ENCODE measurements at regions not wholly inside any gene's neighbourhood (a gene's known extent, or its start where the extent isn't known, plus 50 kb on each side); places are given as distances from the start of the nearest gene placed in this dataset.
A peak's percentile ranks its signal among the peaks of the same experiment; 100 is the strongest.
"Not testable (repeated sequence)": the region's sequence is repeated elsewhere in the genome, so short reads cannot be mapped to it uniquely, and the experiment has no call there.

- no peaks in the 10 kb centered on the region for H3K36me3 ChIP-seq
- no peak for DNase-seq
- intact Hi-C loops (cut with DNase I) = no loop called here
- H3K9me3 ChIP-seq = no peaks in the 10 kb centered on the region
- H3K4me3 ChIP-seq = no peak overlapping the region
- TF ChIP-seq CTCF (IDR thresholded peaks at IDR 0.05) = no peak
- no peaks in the 10 kb centered on the region for H3K4me1 ChIP-seq
- no peak overlapping the region for H3K9ac ChIP-seq (ENCODE audit: low read depth in 2 of 2, low read length in 2 of 2)
- H3K27me3 ChIP-seq = no peaks in the 10 kb centered on the region
- no peak overlapping the region for H3K27ac ChIP-seq
These were observed 1355.5 kb downstream of the SUCLG1 start for GRCh38 chr2:83103613-83104012.

GRCh38 chr2:83089051-83089450 is 1370.0 kb downstream of the SUCLG1 start:
- H3K4me3 ChIP-seq, H3K27me3 ChIP-seq: not testable (repeated sequence)

GRCh38 chr2:83085869-83086268 is 1373.2 kb downstream of the SUCLG1 start:
- Histone ChIP-seq H3K36me3 (no peaks in the 10 kb centered on the region), H3K27ac (no peak overlapping the region), H3K4me3 (no peak overlapping the region), H3K9me3 (no peaks in the 10 kb centered on the region), H3K9ac (ENCODE audit: low read depth in 2 of 2, low read length in 2 of 2) (no peak overlapping the region), H3K4me1 (peaks cover 3% of the 10 kb centered on the region), H3K27me3 (no peaks in the 10 kb centered on the region)
- TF ChIP-seq CTCF (IDR thresholded peaks at IDR 0.05) = no peak
- intact Hi-C loops (cut with DNase I) = no loop called here
- no peak for DNase-seq

More at GRCh38 chr2:83089051-83089450, 1370.0 kb downstream of the SUCLG1 start:
- H3K27ac ChIP-seq; H3K36me3 ChIP-seq; H3K9me3 ChIP-seq; H3K9ac ChIP-seq (ENCODE audit: low read depth in 2 of 2, low read length in 2 of 2); intact Hi-C loops (cut with DNase I); H3K4me1 ChIP-seq; DNase-seq: not testable (repeated sequence)

- no peaks in the 10 kb centered on the region for H3K9me3 ChIP-seq
- H3K4me1 ChIP-seq = peaks cover 3% of the 10 kb centered on the region
- intact Hi-C loops (cut with DNase I) = no loop called here
- H3K9ac ChIP-seq (ENCODE audit: low read depth in 2 of 2, low read length in 2 of 2) = no peak overlapping the region
- TF ChIP-seq CTCF (IDR thresholded peaks at IDR 0.05) = no peak
- H3K36me3 ChIP-seq = no peaks in the 10 kb centered on the region
- DNase-seq = peak; percentile 38
- no peak overlapping the region for H3K4me3 ChIP-seq
- no peaks in the 10 kb centered on the region for H3K27me3 ChIP-seq
- no peak overlapping the region for H3K27ac ChIP-seq
These were observed 1377.0 kb downstream of the SUCLG1 start for GRCh38 chr2:83081826-83082690.

- H3K36me3 ChIP-seq = no peaks in the 10 kb centered on the region
- H3K4me3 ChIP-seq = no peak overlapping the region
- no peak overlapping the region for H3K9ac ChIP-seq (ENCODE audit: low read depth in 2 of 2, low read length in 2 of 2)
- TF ChIP-seq CTCF (IDR thresholded peaks at IDR 0.05) = no peak
- peaks cover 3% of the 10 kb centered on the region for H3K4me1 ChIP-seq
- no peaks in the 10 kb centered on the region for H3K27me3 ChIP-seq
- H3K9me3 ChIP-seq = no peaks in the 10 kb centered on the region
- no peak overlapping the region for H3K27ac ChIP-seq
- DNase-seq = no peak
- intact Hi-C loops (cut with DNase I) = no loop called here
These were observed 1380.1 kb downstream of the SUCLG1 start for GRCh38 chr2:83079007-83079406.

GRCh38 chr2:83072767-83073166 is 1386.3 kb downstream of the SUCLG1 start:
- Histone ChIP-seq H3K9ac (ENCODE audit: low read depth in 2 of 2, low read length in 2 of 2) (no peak overlapping the region), H3K27ac (no peak overlapping the region), H3K4me1 (no peaks in the 10 kb centered on the region), H3K4me3 (no peak overlapping the region), H3K27me3 (no peaks in the 10 kb centered on the region), H3K36me3 (no peaks in the 10 kb centered on the region), H3K9me3 (no peaks in the 10 kb centered on the region)
- no peak for DNase-seq
- TF ChIP-seq CTCF (IDR thresholded peaks at IDR 0.05) = no peak
- intact Hi-C loops (cut with DNase I) = no loop called here
